Ishikawa (cell line): ENCODE measurements at regions not wholly inside any gene's neighbourhood (a gene's known extent, or its start where the extent isn't known, plus 50 kb on each side); places are given as distances from the start of the nearest gene placed in this dataset.

Source experiments
- CEBPB ChIP-seq: IDR thresholded peaks from 2 replicates; pipeline ENCODE4 v1.6.1; 2012
- CREB1 ChIP-seq: IDR thresholded peaks from 2 replicates; pipeline ENCODE4 v1.6.1; 2012; ENCODE audit warnings: low read depth
- EGR1 ChIP-seq: IDR thresholded peaks from 2 replicates; pipeline ENCODE4 v1.6.1; 2012
- EP300 ChIP-seq: IDR thresholded peaks from 2 replicates; pipeline ENCODE4 v1.6.1; 2012; ENCODE audit warnings: borderline replicate concordance
- FOXM1 ChIP-seq: IDR thresholded peaks from 2 replicates; pipeline ENCODE4 v1.6.1; 2012; ENCODE audit warnings: low read depth, borderline replicate concordance
- NFIC ChIP-seq: IDR thresholded peaks from 2 replicates; pipeline ENCODE4 v1.6.1; 2012
- RAD21 ChIP-seq: IDR thresholded peaks from 2 replicates; pipeline ENCODE4 v1.6.1; 2012; ENCODE audit warnings: low read depth
- TAF1 ChIP-seq: IDR thresholded peaks from 2 replicates; pipeline ENCODE4 v1.6.1; 2012; ENCODE audit warnings: low read depth, mild to moderate bottlenecking
- TCF12 ChIP-seq: IDR thresholded peaks from 2 replicates; pipeline ENCODE4 v1.6.1; 2012; ENCODE audit warnings: low read depth
- TEAD4 ChIP-seq: IDR thresholded peaks from 2 replicates; pipeline ENCODE4 v1.6.1; 2012
- YY1 ChIP-seq: IDR thresholded peaks from 2 replicates; pipeline ENCODE4 v1.6.1; 2012; ENCODE audit warnings: low read depth
- ZBTB7A ChIP-seq: IDR thresholded peaks from 2 replicates; pipeline ENCODE4 v1.6.1; 2012; ENCODE audit warnings: low read depth
- TF ChIP-seq, protein P1 (sequence below): IDR thresholded peaks from 2 replicates; pipeline ENCODE4 v1.6.1; 2012
- TF ChIP-seq, protein P2 (sequence below): IDR thresholded peaks from 2 replicates; pipeline ENCODE4 v1.6.1; 2012
- TF ChIP-seq, protein P3 (sequence below): IDR thresholded peaks from 2 replicates; pipeline ENCODE4 v1.6.1; 2012; ENCODE audit warnings: low read depth, mild to moderate bottlenecking

DNA sequence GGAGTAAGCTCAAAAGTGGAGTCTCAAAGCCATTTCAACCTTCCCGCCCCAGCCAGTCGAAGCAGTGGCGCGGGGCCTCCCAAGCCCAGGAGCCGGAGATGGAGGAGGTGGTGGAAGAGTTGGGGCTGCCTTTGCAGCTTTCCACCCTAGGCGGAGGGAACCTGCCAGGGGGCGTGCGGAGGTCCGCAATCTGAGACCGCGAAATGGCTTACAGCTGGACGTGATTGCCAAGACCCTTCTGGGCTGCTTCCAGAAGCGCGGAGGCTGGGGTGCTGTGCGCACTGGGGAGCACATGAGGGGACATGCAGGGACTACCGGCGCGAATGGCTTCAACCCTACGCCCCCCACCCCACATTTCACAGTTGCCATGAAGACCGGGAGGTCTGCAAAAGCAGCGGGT, 86.2 kb downstream of the PRR15 start:
- TF ChIP-seq, protein P1, sequence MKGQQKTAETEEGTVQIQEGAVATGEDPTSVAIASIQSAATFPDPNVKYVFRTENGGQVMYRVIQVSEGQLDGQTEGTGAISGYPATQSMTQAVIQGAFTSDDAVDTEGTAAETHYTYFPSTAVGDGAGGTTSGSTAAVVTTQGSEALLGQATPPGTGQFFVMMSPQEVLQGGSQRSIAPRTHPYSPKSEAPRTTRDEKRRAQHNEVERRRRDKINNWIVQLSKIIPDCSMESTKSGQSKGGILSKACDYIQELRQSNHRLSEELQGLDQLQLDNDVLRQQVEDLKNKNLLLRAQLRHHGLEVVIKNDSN = no peak
- TF ChIP-seq FOXM1 = no peak
- TF ChIP-seq ZBTB7A = no peak
- no peak for TF ChIP-seq NFIC
- TF ChIP-seq, protein P2, sequence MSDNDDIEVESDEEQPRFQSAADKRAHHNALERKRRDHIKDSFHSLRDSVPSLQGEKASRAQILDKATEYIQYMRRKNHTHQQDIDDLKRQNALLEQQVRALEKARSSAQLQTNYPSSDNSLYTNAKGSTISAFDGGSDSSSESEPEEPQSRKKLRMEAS = no peak
- no peak for TF ChIP-seq CREB1

DNA sequence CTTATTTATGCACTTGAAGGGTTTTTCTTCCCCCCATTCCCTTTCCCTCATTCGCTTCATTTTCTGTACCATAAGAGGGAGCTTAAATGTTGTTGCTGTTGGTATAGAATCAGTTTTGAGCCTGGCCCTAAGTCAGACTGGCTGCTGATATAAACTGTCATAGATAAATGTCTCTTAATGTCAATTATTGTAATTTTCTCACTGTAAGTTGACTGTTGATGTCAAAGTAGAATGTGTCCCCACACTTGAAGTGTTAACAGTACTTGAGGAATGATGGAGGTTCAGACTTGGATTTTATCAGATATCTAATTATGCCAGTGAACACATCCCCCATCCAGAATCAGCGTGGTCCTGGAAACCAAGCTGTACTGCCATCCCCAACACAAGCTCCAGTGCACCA, 87.8 kb downstream of the PRR15 start:
- TF ChIP-seq ZBTB7A (no peak), NFIC (no peak), FOXM1 (no peak)

DNA sequence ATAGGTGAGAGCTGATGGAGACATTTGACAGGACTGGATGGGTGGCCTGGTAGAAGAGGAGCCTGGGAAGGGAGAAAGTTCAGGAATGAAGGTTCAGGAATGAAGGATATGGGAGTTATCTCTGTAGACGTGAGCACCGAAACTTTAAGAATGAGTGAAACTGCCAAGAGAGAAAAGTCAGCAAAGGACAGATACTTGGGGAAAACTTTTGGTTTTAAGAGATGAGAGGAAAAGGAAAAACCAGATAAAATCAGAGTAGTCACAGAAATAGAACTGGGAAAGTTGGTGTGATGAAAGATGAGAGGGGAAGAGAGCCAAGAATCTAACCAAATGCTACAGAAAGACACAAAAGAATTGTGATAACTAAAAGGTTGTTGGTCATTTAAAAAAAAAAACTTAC, 88.9 kb downstream of the PRR15 start:
- TF ChIP-seq CEBPB (no peak), CREB1 (no peak), TAF1 (no peak), FOXM1 (no peak), ZBTB7A (no peak), EP300 (no peak), TEAD4 (no peak)
- TF ChIP-seq, protein P2 = no peak

DNA sequence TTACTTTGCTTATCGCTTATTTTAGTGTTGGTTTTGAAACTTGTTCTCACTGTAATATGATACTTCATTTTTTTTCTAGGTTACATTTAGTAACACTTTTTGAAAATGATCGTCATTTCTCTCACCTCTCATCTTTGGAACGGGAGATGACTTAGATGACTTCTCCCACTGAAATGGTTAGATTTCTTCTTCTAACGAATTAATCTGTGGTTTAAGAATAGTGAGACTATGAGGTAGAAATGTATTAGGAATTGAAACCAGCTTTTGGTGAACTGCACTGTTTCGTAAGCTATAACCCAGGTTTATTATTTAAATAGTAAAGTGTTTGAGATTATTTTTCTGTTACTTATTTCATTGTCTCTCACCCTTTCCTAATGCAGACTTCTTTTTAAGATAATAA, 93.7 kb downstream of the PRR15 start:
- TF ChIP-seq RAD21 (no peak), CREB1 (no peak), FOXM1 (no peak), EGR1 (no peak)
- TF ChIP-seq, protein P1 = no peak

DNA sequence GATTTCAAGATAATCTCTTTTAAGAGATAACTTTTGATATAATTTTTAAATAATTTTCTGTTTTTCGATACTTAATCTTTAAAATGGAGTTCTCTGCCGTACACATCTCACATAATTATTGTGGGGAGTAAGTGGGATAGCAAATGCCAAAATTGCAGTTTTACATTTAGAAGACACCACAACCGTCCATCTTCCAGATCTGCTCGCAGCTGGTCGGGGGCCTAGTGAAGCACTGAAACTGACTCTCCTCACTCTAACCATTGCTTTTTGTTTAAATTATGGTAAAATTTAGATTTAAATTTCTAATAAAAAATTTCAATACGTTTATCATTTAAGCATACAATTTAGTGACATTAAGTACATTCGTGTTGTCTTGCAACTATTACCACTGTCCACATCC, 94.2 kb downstream of the PRR15 start:
- TF ChIP-seq ZBTB7A (no peak), YY1 (no peak), EGR1 (no peak), NFIC (no peak), TEAD4 (no peak), EP300 (no peak), TAF1 (no peak), TCF12 (no peak)
- TF ChIP-seq, protein P2 = no peak
- TF ChIP-seq, protein P3, sequence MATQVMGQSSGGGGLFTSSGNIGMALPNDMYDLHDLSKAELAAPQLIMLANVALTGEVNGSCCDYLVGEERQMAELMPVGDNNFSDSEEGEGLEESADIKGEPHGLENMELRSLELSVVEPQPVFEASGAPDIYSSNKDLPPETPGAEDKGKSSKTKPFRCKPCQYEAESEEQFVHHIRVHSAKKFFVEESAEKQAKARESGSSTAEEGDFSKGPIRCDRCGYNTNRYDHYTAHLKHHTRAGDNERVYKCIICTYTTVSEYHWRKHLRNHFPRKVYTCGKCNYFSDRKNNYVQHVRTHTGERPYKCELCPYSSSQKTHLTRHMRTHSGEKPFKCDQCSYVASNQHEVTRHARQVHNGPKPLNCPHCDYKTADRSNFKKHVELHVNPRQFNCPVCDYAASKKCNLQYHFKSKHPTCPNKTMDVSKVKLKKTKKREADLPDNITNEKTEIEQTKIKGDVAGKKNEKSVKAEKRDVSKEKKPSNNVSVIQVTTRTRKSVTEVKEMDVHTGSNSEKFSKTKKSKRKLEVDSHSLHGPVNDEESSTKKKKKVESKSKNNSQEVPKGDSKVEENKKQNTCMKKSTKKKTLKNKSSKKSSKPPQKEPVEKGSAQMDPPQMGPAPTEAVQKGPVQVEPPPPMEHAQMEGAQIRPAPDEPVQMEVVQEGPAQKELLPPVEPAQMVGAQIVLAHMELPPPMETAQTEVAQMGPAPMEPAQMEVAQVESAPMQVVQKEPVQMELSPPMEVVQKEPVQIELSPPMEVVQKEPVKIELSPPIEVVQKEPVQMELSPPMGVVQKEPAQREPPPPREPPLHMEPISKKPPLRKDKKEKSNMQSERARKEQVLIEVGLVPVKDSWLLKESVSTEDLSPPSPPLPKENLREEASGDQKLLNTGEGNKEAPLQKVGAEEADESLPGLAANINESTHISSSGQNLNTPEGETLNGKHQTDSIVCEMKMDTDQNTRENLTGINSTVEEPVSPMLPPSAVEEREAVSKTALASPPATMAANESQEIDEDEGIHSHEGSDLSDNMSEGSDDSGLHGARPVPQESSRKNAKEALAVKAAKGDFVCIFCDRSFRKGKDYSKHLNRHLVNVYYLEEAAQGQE = no peak

DNA sequence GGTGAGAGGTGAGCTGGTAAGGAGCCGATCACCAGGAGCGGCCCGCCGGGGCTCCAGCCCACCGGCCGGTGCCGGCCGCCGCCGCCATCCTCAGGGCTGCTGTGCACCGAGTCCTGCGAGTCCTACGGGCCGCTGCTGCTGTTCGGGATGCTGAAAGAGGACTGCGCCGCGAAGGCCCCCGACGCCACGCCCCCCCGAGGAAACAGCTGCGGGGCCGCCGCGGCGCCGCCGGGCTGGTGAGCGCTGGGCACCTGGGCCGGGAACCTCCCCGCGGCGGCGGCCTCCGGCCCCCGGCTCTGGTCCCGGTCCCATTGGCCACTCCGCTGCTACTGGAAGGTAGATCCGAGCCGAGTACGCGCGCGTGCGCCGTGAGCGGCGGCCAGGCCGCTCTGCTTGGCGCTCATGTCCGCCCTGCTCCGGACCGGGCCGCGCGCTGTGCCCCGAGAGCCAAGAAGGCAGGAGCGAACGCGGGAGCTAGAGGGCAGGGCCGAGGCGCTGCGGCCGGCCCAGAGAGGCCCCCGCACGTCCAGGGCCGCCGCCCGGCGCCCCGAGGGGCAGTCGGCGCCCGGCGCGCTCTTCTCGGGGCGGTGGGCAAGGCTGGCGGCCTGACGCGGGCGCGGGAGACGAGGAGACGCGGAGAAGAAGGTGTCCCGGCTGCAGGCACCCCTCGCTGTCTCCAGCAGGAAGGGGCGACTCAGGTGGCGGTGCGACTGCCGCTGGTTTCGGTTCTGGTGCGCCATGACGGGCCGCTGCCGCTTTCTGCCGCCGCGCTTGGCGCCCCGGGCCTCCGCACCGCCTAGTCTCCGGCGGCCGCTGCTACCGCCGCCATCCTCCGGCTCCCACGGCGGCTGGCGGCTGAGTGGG, 121.3 kb upstream of the WIPF3 start:
- TF ChIP-seq YY1 (0 out of 2 replicates have a peak, but pooled peaks have one; percentile 39), NFIC (no peak)

DNA sequence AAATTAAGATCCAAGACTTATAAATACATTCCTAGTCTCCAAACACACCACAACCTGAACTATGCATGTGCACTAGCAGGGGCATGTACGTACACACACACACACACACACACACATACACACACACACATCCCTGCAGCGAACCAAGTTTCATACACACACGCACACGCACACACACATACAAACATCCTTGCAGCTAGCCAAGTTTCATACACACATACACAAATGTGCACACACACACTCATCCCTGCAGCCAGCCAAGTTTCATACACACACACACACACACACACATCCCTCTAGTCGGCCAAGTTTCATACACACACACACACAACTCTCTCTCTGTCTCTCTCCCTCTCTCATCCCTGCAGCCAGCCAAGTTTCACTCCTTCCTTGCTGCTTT, 82.7 kb upstream of the WIPF3 start:
- TF ChIP-seq, protein P2 = no peak
- TF ChIP-seq CREB1 = no peak
- TF ChIP-seq NFIC = no peak
- no peak for TF ChIP-seq TAF1
- TF ChIP-seq TEAD4 = no peak
- TF ChIP-seq, protein P1 = no peak
- TF ChIP-seq EGR1 = no peak
- no peak for TF ChIP-seq FOXM1
- no peak for TF ChIP-seq EP300
- TF ChIP-seq RAD21 = no peak
- no peak for TF ChIP-seq ZBTB7A
- no peak for TF ChIP-seq TCF12
- TF ChIP-seq, protein P3 = no peak
- TF ChIP-seq CEBPB = no peak
- TF ChIP-seq YY1 = no peak
